ENCODE measurements at regions not wholly inside any gene's neighbourhood (a gene's known extent, or its start where the extent isn't known, plus 50 kb on each side); places are given as distances from the start of the nearest gene placed in this dataset.
"Not testable (repeated sequence)": the region's sequence is repeated elsewhere in the genome, so short reads cannot be mapped to it uniquely, and the experiment has no call there.

DNA sequence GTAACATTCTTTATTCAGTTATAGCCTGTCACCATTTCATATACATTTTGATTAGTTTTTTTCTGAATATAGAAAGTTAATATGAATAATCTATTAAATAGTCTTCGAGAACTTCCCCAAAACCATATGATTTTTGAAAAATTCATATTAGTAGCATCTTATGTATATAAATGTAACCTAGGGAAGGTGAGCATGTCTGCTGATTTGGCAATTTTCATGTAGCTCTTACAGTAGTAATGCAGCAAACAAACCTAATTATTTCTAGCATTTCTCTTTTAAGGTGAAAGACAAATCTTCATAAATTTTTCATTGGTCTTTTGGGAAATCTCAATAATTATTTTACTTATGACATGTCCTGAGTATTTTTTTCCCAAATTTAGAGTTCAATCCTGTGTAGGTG, 939.0 kb downstream of the TBC1D32 start:
- H3K27ac Mint-ChIP-seq: no peak overlapping the region
- H3K9me3 Mint-ChIP-seq (ENCODE audit: low read depth): no peaks in the 10 kb centered on the region
- H3K27me3 Mint-ChIP-seq: no peaks in the 10 kb centered on the region
- H3K4me3 Mint-ChIP-seq: no peak overlapping the region
- no peaks in the 10 kb centered on the region for H3K36me3 Mint-ChIP-seq
- no peaks in the 10 kb centered on the region for H3K4me1 Mint-ChIP-seq (ENCODE audit: low read depth)

DNA sequence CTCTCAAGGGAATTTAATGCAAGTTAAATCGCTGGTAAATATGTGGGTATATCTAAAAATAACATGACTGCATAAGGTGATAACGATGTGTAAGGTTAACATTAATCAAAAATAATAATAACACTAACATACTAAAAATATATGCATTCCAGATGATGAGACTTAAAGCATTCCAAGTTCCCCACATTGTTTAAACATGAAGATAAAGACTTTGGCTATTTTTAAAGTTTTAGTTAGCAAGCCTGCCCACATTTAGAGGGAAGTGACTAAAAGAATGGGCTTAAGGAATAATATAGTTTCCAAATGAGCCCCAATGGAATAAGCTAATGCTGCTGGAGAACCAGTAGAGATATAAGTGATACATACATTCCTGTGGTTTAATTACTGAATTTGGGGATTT, 941.3 kb downstream of the TBC1D32 start:
- Mint-ChIP-seq H3K4me3 (no peak overlapping the region), H3K36me3 (no peaks in the 10 kb centered on the region), H3K27me3 (no peaks in the 10 kb centered on the region), H3K27ac (no peak overlapping the region), H3K4me1 (ENCODE audit: low read depth) (no peaks in the 10 kb centered on the region), H3K9me3 (ENCODE audit: low read depth) (no peaks in the 10 kb centered on the region)

DNA sequence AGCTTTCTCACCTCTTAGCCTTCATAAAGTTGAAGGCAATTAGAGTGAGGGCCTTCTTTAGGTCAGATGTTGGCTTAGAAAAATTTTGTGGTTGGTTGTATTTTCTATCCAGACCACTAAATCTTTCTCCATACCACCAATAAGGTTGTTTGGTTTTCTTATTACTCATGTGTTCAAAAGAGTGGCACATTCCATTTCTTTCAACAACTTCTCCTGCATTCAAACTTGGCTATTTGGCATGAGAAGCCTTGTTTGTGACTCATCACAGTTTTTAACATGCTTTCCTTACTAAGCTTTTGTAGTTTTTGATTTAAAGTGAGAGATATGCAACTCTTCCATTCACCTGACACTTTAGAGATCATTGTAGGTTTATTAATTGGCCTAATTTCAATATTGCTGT, 949.6 kb downstream of the TBC1D32 start:
- Mint-ChIP-seq H3K4me1 (ENCODE audit: low read depth) (no peaks in the 10 kb centered on the region), H3K9me3 (ENCODE audit: low read depth) (no peaks in the 10 kb centered on the region), H3K27me3 (no peaks in the 10 kb centered on the region), H3K27ac (no peak overlapping the region), H3K36me3 (no peaks in the 10 kb centered on the region), H3K4me3 (no peak overlapping the region)

DNA sequence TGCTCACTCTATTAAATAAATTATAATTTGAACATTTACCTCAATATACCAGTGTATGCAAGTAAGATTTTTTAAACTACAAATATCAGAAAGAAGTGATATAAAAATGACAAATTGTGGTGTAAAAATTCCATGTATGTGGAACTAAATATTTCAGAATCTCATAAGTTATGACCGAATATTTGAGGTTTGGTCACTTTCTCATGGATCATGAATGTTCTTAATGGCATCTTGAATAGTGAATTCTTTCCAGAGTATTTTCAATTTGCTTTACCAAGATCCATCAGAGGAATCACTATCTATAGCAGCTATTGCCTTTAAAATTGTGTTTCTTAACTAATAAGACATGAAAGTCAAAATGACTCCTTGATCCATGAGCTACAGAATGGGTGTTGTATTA, 950.6 kb downstream of the TBC1D32 start:
- no peak overlapping the region for H3K4me3 Mint-ChIP-seq
- no peaks in the 10 kb centered on the region for H3K4me1 Mint-ChIP-seq (ENCODE audit: low read depth)
- no peaks in the 10 kb centered on the region for H3K9me3 Mint-ChIP-seq (ENCODE audit: low read depth)
- no peaks in the 10 kb centered on the region for H3K27me3 Mint-ChIP-seq
- H3K27ac Mint-ChIP-seq: no peak overlapping the region
- H3K36me3 Mint-ChIP-seq: no peaks in the 10 kb centered on the region

DNA sequence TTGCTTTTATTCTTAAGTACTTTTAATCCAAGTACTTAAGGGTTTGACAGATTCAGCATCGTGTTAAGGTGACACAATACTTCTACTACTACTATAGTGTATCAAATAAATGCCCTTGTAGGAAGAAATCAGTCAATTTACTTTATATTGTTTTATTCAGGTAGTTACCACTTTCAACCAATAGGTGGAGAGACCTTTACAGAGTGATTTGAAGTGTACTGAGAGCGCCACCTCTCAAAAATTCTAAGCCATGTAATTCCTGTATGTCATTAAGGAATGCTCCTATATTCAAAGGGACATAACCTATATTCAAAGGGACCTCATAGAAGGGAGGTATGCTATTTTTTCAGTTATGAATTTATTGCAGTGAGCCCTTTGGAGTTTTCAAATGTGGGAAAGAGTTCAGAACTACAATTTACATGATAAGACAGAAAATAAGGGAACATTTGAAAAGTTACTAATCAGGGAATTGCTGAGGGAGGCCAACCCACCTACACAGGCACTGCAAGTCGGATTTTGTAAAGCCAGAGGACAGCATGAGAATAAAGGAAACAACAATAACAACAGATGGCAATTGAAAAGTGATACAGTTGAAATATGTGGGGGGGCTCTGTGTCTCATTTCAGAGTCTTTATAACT, 955.6 kb downstream of the TBC1D32 start:
- H3K36me3 Mint-ChIP-seq: no peaks in the 10 kb centered on the region
- no peak overlapping the region for H3K27ac Mint-ChIP-seq

DNA sequence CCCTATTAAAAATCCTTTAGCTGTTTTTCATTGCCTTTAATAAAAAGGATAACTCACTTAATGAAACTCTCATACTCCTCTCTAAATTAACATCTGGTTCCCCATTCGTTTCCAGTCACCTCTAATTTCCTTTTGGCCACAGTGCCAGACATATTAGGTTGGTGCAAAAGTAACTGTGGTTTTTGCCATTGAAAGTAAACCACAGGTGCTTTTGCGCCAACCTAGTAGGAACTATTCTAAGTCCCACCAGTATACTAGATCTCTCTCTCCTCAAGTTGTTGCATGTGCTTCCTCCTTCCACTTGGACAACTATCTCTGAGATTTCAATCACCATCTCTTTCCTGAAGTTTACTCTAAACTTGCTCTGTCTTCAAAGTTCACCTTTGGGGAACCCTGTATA, 961.1 kb downstream of the TBC1D32 start:
- Mint-ChIP-seq H3K4me1 (ENCODE audit: low read depth) (no peaks in the 10 kb centered on the region), H3K27me3 (no peaks in the 10 kb centered on the region)

More for the DNA sequence above, 955.6 kb downstream of the TBC1D32 start:
- no peak overlapping the region for H3K4me3 Mint-ChIP-seq
- H3K27me3 Mint-ChIP-seq: no peaks in the 10 kb centered on the region
- H3K9me3 Mint-ChIP-seq (ENCODE audit: low read depth): no peaks in the 10 kb centered on the region
- no peaks in the 10 kb centered on the region for H3K4me1 Mint-ChIP-seq (ENCODE audit: low read depth)

DNA sequence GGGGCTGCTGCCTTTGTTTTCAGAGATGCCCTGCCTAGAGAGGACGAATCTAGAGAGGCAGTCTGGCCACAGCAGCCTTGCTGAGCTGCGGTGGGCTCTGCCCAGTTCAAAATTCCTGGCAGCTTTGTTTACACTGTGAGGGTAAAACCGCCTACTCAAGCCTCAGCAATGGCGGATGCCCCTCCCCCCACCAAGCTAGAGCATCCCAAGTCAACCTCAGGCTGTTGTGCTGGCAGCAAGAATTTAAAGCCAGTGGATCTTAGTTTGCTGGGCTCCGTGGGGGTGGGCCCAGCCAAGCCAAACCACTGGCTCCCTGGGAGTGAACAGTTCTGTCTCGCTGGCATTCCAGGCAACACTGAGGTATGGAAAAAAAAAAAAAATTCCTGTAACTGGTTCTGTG, 970.9 kb downstream of the TBC1D32 start:
- Mint-ChIP-seq H3K9me3 (ENCODE audit: low read depth) (no peaks in the 10 kb centered on the region), H3K4me3 (no peak overlapping the region), H3K4me1 (ENCODE audit: low read depth) (no peaks in the 10 kb centered on the region), H3K27ac (no peak overlapping the region), H3K27me3 (no peaks in the 10 kb centered on the region), H3K36me3 (no peaks in the 10 kb centered on the region)

More for the DNA sequence above, 961.1 kb downstream of the TBC1D32 start:
- Mint-ChIP-seq H3K4me3 (no peak overlapping the region), H3K36me3 (no peaks in the 10 kb centered on the region), H3K9me3 (ENCODE audit: low read depth) (no peaks in the 10 kb centered on the region), H3K27ac (no peak overlapping the region)

DNA sequence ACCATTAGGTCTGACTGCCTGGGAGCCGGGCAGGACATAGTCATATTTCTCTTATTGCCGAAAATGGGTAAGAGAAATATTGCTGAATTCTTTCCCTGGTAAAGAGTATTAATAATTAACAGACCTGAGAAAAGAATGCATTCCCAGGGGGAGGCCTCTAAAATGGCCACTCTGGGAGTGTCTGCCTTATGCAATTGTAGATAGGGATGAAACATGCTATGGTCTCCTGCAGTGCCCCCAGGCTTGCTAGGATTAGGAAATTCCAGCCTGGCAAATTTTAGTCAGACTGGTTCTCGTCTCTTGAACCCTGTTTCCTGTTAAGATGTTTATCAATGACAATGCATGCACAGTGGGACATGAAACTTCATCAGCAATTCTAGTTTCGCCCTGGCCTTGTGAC, 975.7 kb downstream of the TBC1D32 start:
- H3K4me1 Mint-ChIP-seq (ENCODE audit: low read depth); H3K27me3 Mint-ChIP-seq; H3K4me3 Mint-ChIP-seq; H3K36me3 Mint-ChIP-seq; H3K9me3 Mint-ChIP-seq (ENCODE audit: low read depth); H3K27ac Mint-ChIP-seq: not testable (repeated sequence)

DNA sequence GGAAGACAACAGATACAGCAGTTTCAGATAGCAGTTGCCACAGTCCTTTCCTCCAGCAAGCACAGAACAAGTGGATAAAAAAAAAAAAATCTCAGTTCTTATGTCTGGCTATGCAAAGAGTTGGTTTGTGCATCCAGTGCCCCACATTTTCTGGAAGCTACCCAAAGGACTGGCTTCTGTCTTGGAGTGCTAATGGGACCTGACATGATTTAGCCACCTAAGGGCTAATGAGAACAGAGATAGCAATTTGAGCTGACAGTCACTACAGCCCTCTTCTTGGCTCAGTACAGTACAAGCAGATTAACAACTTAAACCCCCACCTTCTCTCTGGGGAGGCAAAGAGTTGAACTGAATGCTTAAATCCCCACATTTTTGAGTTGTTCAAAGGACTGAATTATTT, 976.8 kb downstream of the TBC1D32 start:
- Mint-ChIP-seq H3K27ac (no peak overlapping the region), H3K9me3 (ENCODE audit: low read depth) (peaks cover 8% of the 10 kb centered on the region), H3K4me3 (no peak overlapping the region), H3K27me3 (no peaks in the 10 kb centered on the region), H3K36me3 (peaks cover 3% of the 10 kb centered on the region), H3K4me1 (ENCODE audit: low read depth) (peaks cover 5% of the 10 kb centered on the region)

DNA sequence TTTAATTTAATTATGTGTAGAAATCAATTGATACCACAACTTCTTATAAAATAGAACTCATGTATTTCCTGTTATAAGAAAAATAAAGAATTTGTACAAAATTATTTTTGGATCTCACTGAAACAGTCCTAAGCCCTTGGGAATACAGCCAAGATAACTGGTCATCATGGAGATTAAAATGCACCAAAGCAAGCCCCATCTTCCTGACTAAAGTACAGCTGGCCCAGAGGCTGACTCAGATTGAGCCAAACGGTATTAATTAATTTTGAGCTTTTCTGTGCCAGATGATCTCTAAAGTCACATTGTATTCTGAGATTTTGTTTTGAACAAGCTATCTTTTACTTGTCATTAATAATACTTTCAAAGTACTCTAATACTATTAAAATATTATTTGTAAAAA, 978.5 kb downstream of the TBC1D32 start:
- Mint-ChIP-seq H3K27ac (no peak overlapping the region), H3K36me3 (peaks cover 3% of the 10 kb centered on the region), H3K4me3 (no peak overlapping the region), H3K9me3 (ENCODE audit: low read depth) (peaks cover 8% of the 10 kb centered on the region), H3K4me1 (ENCODE audit: low read depth) (peaks cover 5% of the 10 kb centered on the region), H3K27me3 (no peaks in the 10 kb centered on the region)

DNA sequence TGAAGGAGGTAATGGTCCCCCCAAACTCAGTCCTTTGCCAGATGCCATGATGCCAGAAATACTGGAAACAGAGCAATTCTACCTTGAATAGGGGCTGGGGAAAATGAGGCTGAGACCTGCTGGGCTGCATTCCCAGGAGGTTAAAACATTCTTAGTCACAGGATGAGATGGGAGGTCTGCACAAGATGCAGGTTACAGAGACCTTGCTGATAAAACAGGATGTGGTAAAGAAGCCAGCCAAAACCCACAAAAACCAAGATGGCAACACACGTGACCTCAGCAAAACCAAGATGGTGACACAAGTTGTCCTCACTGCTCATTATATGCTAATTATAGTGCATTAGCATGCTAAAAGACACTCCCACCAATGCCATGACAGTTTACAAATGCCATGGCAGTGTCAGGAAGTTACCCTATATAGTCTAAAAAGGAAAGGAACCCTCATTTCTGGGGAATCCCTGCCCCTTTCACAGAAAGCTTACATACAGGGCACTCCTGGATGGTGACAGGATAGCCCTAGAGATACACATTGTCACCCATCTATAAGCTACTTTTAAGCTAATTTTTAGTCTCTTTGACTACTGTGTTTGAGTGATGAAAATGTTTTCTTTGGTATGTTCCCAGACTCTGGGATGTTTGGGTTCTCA, 979.7 kb downstream of the TBC1D32 start:
- no peaks in the 10 kb centered on the region for H3K27me3 Mint-ChIP-seq
- peaks cover 8% of the 10 kb centered on the region for H3K9me3 Mint-ChIP-seq (ENCODE audit: low read depth)
- no peak overlapping the region for H3K4me3 Mint-ChIP-seq
- peaks cover 3% of the 10 kb centered on the region for H3K36me3 Mint-ChIP-seq
- peaks cover 5% of the 10 kb centered on the region for H3K4me1 Mint-ChIP-seq (ENCODE audit: low read depth)
- no peak overlapping the region for H3K27ac Mint-ChIP-seq

DNA sequence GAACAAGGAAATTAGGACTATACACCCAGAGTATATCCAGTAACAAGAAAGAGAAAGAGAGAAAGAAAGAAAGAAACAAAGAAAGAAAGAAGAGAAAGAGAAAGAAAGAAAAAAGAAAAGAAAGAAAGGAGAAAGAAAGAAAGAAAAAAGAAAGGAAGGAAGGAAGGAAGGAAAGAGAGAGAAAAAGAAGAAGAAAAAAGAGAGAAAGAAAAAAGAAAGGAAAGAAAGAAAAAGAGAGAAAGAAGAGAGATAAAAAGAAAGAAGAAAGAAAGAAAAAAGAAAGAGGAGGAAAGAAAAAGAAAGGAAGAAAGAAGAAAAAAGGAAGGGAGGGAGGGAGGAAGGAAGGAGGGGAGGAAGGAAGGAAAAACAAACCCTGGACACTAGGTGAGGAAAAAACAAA, 981.8 kb downstream of the TBC1D32 start:
- Mint-ChIP-seq H3K27me3 (no peaks in the 10 kb centered on the region), H3K9me3 (ENCODE audit: low read depth) (no peaks in the 10 kb centered on the region), H3K4me1 (ENCODE audit: low read depth) (peaks cover 5% of the 10 kb centered on the region), H3K27ac (no peak overlapping the region), H3K36me3 (no peaks in the 10 kb centered on the region), H3K4me3 (no peak overlapping the region)

DNA sequence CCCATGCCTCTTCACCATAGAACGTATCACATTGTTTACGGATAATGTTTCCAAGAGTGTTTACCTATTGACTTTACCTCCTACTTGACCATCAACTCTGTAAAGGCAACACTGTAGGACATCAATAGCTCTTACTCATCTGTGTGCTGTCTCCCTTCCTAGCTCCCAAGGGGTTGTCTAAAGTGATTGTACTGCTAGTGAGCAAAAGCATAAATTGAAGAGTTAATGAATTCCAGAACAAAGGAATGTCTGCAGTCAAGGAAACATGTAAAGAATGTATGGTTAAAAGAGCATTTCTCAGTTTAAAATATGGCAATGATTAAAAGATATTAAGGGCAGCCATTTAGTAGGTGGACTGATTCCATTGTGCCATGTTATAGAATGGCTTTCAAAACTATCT, 985.4 kb downstream of the TBC1D32 start:
- Mint-ChIP-seq H3K4me3 (no peak overlapping the region), H3K9me3 (ENCODE audit: low read depth) (no peaks in the 10 kb centered on the region), H3K36me3 (no peaks in the 10 kb centered on the region), H3K27ac (no peak overlapping the region), H3K27me3 (no peaks in the 10 kb centered on the region), H3K4me1 (ENCODE audit: low read depth) (no peaks in the 10 kb centered on the region)

DNA sequence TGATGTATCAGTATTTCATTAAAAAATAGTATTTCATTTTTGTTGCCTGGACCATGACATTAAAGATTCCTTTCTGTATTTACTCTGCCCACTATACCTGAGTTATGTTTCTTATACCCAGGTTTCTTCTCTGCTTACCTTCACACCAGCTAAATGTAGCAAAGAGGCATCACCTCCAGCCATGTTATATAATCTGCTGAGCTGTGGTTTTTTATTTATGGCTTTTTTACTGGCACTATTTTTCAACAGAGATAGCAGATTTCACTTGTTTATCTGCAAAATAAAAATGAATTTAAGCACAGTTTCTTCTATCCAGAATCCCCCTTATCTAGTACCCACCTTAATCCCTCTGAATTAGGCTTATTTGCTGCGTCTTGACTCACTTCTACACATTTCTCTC, 979.0 kb upstream of the MAN1A1 start:
- no peaks in the 10 kb centered on the region for H3K4me1 Mint-ChIP-seq (ENCODE audit: low read depth)
- peaks cover 4% of the 10 kb centered on the region for H3K9me3 Mint-ChIP-seq (ENCODE audit: low read depth)
- H3K27me3 Mint-ChIP-seq: no peaks in the 10 kb centered on the region
- no peak overlapping the region for H3K27ac Mint-ChIP-seq
- H3K4me3 Mint-ChIP-seq: no peak overlapping the region
- no peaks in the 10 kb centered on the region for H3K36me3 Mint-ChIP-seq

DNA sequence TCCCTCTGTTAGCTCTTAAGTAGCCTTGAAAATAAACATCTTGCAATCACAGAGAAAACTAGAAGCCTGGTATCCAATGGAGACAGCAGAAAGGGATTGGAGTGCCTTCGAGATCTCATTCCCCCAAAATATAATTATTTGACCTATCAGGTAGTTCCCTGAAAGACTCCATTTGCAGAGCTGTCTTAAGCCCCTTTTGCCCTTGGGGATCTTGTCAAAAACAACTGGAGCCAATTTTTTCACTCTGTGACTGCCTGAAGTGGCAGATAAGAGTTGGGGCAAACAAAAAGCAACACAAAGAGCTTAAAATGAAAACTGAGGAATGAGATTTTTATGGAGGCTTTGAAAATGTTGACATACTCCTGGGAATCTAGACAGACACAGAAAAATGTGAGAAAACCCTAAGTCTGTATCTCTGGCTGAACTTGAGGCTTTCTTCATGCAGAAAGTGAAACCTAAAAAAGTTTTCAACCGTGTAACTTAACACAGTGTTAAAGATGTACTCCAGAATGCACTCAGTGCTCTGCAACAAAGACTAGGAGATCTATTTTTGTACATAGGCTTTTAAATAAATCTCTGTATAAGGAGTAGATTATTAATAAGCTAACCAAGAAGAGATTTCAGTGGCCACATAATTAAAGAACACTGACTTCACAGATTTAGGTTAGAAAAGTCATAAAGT, 971.1 kb upstream of the MAN1A1 start:
- no peaks in the 10 kb centered on the region for H3K36me3 Mint-ChIP-seq
- H3K27ac Mint-ChIP-seq: no peak overlapping the region
- H3K27me3 Mint-ChIP-seq: no peaks in the 10 kb centered on the region
- peaks cover 18% of the 10 kb centered on the region for H3K9me3 Mint-ChIP-seq (ENCODE audit: low read depth)
- no peak overlapping the region for H3K4me3 Mint-ChIP-seq
- no peaks in the 10 kb centered on the region for H3K4me1 Mint-ChIP-seq (ENCODE audit: low read depth)

DNA sequence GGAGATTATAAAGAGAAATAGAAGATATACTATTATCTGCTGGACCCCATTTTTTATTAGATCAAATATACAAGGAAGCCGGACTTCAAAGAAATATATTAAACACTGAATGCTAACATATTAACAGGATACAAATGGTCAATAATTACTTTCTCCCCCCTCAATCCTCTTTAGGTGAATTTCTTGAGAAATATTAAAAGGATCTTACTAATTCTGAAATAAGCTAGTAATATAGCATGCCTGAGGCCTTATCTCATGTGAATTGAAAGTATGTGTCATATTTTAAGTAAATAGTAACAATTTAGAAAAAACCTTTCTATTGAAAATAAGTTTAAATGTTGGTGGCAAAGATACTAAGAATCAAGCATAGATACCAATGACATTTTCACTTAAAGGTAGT, 954.7 kb upstream of the MAN1A1 start:
- Mint-ChIP-seq H3K27me3 (no peaks in the 10 kb centered on the region), H3K36me3 (no peaks in the 10 kb centered on the region), H3K4me1 (ENCODE audit: low read depth) (no peaks in the 10 kb centered on the region), H3K4me3 (no peak overlapping the region), H3K27ac (no peak overlapping the region), H3K9me3 (ENCODE audit: low read depth) (no peaks in the 10 kb centered on the region)
